ENCODE measurements at regions not wholly inside any gene's neighbourhood (a gene's known extent, or its start where the extent isn't known, plus 50 kb on each side); places are given as distances from the start of the nearest gene placed in this dataset.

DNA sequence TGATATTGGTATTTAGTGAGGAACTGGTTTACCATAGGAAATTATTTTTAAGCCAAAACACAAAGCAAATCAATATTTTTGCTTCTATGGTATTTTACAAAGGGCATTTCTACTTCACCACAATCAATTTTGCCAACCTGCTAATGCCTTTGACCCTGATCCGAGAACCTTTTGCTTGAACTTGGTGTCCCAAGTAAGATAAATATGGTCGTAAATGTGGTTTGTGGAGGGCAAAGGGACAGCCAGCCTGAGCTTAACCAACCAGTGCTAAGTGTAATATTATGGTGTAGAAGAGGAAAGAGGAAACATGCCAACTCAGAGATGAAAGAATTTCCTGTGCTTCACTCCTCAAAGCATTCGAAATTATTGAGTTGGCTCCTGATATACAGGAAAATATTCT lies 148.4 kb downstream of the C3orf38 start:
- TF ChIP-seq POLR2AphosphoS5 (IDR thresholded peaks at IDR 0.05; ENCODE audit: borderline replicate concordance, low read depth, low read length) (no peak), EZH2 (IDR thresholded peaks at IDR 0.05) (no peak), FOXP2 (optimal IDR thresholded peaks at IDR 0.05; ENCODE audit: control extremely low read depth, extremely low read length, insufficient read depth) (no peak)

Measured in SK-N-MC (cell line).